Cardiac fibroblast (primary cell): ENCODE measurements at regions not wholly inside any gene's neighbourhood (a gene's known extent, or its start where the extent isn't known, plus 50 kb on each side); places are given as distances from the start of the nearest gene placed in this dataset.
"Not testable (repeated sequence)": the region's sequence is repeated elsewhere in the genome, so short reads cannot be mapped to it uniquely, and the experiment has no call there.

Experiments
- DNase-seq, 2 donors: peaks; one replicate each; pipeline versions ENCODE4 v3.0.0 to v3.0.0-alpha.2; 2010; ENCODE audit warnings: low read depth in 2 of 2
- H3K4me3 ChIP-seq, 2 donors: replicated peaks in 1 of 2; 1 replicate in 1 of 2; 2 replicates in 1 of 2; pipeline ENCODE4 v1.5.1; 2011; ENCODE audit warnings: low read depth in 2 of 2, low read length in 2 of 2, mild to moderate bottlenecking in 2 of 2, moderate library complexity in 1 of 2
- TF ChIP-seq, protein P1 (sequence below): IDR thresholded peaks from one replicate; pipeline ENCODE4 v1.5.1; 2011; ENCODE audit warnings: low read depth, mild to moderate bottlenecking, low read length, inconsistent platforms

GRCh38 chr4:137740141-137740540, 207.8 kb upstream of the PCDH18 start:
- TF ChIP-seq, protein P1, sequence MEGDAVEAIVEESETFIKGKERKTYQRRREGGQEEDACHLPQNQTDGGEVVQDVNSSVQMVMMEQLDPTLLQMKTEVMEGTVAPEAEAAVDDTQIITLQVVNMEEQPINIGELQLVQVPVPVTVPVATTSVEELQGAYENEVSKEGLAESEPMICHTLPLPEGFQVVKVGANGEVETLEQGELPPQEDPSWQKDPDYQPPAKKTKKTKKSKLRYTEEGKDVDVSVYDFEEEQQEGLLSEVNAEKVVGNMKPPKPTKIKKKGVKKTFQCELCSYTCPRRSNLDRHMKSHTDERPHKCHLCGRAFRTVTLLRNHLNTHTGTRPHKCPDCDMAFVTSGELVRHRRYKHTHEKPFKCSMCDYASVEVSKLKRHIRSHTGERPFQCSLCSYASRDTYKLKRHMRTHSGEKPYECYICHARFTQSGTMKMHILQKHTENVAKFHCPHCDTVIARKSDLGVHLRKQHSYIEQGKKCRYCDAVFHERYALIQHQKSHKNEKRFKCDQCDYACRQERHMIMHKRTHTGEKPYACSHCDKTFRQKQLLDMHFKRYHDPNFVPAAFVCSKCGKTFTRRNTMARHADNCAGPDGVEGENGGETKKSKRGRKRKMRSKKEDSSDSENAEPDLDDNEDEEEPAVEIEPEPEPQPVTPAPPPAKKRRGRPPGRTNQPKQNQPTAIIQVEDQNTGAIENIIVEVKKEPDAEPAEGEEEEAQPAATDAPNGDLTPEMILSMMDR: no peak
- DNase-seq: peak in 1 of 2 donors; percentile 14
- H3K4me3 ChIP-seq: no peak overlapping the region

- TF ChIP-seq, protein P1: no peak
- H3K4me3 ChIP-seq: no peak overlapping the region
- DNase-seq: no peak
These were observed 207.1 kb upstream of the PCDH18 start for GRCh38 chr4:137739391-137739790.

DNA sequence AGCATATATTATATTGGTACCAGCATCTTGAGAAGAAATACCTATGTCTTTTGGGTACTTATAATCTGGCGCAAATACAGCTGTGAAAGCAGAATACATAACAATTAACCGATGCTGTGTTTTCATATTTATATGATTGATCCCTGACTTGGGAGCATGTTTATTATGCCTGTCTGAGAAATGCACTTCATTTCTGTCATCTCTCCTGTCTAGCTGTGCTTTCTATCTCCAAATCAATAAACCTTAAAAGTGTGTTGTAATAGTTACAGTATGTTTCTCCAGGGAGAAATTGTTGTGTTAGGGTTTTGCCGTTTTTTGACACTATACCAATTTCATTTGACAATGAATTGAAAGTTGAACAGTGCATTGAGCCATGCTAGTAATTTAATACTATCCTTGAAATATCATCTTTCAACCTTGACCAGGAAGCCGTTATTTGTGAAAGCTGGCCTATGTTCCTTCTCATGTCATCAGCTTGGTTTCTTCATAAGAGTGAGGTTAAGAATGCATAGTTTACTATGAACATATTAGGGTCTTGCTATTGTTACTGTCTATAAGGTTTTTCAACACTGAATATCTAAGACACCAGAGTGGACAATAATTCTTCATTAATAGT, 206.2 kb upstream of the PCDH18 start:
- TF ChIP-seq, protein P1: no peak
- DNase-seq: peak in 1 of 2 donors; percentile 24
- no peak overlapping the region for H3K4me3 ChIP-seq

GRCh38 chr4:137735561-137736104, 203.3 kb upstream of the PCDH18 start:
- peak; percentile 6 to 15 for DNase-seq
- H3K4me3 ChIP-seq: no peak overlapping the region
- TF ChIP-seq, protein P1: no peak

- DNase-seq: peak; percentile 28 to 48
- not testable (repeated sequence) for H3K4me3 ChIP-seq
- TF ChIP-seq, protein P1: peak; percentile 27
These were observed 201.2 kb upstream of the PCDH18 start for GRCh38 chr4:137733174-137734141.

DNA sequence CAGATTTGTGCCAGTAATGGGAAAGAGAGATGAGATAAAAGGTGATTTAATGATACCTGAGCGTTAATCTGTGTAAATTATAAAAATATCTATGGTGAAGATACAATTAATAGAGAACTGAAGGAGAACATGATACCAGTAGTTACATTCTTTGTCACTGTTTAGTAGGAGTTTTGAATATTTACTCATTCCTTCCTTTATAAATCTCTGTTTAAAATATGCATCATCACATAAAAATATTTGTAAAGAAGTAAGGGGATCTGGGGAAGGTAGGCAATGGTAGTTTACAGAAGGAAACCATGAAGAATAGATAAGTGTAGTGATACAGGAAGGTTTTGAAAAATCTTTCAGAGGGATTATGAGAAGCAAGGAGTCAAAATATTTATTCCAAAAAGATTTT, 190.6 kb upstream of the PCDH18 start:
- no peak overlapping the region for H3K4me3 ChIP-seq
- DNase-seq: no peak
- TF ChIP-seq, protein P1: no peak
